ENCODE measurements at regions not wholly inside any gene's neighbourhood (a gene's known extent, or its start where the extent isn't known, plus 50 kb on each side); places are given as distances from the start of the nearest gene placed in this dataset.

DNA sequence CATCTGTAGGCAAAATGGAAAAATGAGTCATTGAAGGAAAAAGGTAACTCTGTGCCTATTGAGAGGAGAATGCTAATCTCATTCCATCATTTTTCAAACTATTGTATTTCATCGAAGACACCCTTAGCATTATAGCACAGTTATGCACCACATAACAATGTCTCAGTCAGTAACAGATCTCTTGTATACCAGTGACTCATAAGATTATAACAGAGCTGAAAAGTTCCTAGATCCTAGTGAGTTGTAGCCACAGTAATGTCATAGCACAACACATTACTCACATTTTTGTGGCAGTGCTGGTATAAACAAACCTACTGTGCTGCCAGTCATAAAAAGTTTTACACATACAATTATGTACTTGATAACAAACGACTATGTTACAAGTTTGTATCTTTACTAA is 1077.6 kb downstream of the DIAPH3 start:
- TF ChIP-seq, protein P1, sequence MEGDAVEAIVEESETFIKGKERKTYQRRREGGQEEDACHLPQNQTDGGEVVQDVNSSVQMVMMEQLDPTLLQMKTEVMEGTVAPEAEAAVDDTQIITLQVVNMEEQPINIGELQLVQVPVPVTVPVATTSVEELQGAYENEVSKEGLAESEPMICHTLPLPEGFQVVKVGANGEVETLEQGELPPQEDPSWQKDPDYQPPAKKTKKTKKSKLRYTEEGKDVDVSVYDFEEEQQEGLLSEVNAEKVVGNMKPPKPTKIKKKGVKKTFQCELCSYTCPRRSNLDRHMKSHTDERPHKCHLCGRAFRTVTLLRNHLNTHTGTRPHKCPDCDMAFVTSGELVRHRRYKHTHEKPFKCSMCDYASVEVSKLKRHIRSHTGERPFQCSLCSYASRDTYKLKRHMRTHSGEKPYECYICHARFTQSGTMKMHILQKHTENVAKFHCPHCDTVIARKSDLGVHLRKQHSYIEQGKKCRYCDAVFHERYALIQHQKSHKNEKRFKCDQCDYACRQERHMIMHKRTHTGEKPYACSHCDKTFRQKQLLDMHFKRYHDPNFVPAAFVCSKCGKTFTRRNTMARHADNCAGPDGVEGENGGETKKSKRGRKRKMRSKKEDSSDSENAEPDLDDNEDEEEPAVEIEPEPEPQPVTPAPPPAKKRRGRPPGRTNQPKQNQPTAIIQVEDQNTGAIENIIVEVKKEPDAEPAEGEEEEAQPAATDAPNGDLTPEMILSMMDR (IDR thresholded peaks at IDR 0.05; ENCODE audit: insufficient read depth, low read length, poor library complexity, severe bottlenecking) = no peak
- no peaks in the 10 kb centered on the region for H3K27me3 ChIP-seq (replicated peaks; ENCODE audit: control insufficient read depth, insufficient read depth, low read length)
- DNase-seq (ENCODE audit: extremely low read depth, insufficient read length) = no peak
- H3K36me3 ChIP-seq (ENCODE audit: control insufficient read depth, insufficient read depth, low read length) = no peaks in the 10 kb centered on the region
- no peak overlapping the region for H3K4me3 ChIP-seq (replicated peaks; ENCODE audit: low read depth, low read length)

DNA sequence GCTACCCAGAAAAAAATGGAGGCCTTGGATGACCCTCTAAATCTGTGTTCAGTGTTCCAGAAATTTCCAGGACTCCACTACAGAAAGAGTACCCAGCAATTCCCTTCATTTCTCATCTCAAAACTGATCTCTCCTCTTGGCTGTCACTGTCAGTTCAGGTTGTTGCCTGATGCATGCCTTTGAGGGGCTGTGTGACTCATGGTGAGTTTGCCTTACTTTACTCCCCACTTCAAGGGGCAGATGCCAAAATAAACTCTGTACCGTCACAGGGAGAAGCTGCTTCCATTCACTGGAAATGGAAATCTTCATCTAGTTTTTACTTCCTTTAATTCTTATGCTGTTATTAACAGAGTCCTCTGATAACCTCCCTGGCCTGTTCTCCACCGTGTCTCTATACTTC is 1075.0 kb downstream of the DIAPH3 start:
- TF ChIP-seq, protein P1 (IDR thresholded peaks at IDR 0.05; ENCODE audit: insufficient read depth, low read length, poor library complexity, severe bottlenecking) = no peak
- Histone ChIP-seq H3K4me3 (replicated peaks; ENCODE audit: low read depth, low read length) (no peak overlapping the region), H3K27me3 (replicated peaks; ENCODE audit: control insufficient read depth, insufficient read depth, low read length) (no peaks in the 10 kb centered on the region), H3K36me3 (ENCODE audit: control insufficient read depth, insufficient read depth, low read length) (no peaks in the 10 kb centered on the region)
- no peak for DNase-seq (ENCODE audit: extremely low read depth, insufficient read length)

DNA sequence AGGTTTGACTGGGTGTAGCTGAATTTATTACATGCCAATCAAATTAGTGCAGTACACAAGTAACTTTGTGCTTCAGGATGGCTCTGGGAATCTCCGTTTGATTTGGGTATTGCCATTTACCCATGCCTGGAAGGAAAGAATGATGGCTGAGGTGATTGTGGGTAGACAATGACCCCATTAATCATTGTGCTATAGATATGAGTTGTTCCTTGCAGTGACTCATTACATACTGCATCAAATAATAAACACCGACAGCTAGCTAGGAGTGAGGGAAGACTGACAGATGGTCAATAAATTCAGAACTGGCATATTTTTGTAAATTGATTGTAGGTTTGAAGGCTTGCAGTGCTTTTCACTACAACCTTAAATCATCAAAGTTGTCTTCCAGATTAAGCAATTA is 1069.5 kb downstream of the DIAPH3 start:
- H3K27me3 ChIP-seq (replicated peaks; ENCODE audit: control insufficient read depth, insufficient read depth, low read length) = no peaks in the 10 kb centered on the region
- TF ChIP-seq, protein P1 (IDR thresholded peaks at IDR 0.05; ENCODE audit: insufficient read depth, low read length, poor library complexity, severe bottlenecking) = no peak
- DNase-seq (ENCODE audit: extremely low read depth, insufficient read length) = no peak
- H3K4me3 ChIP-seq (replicated peaks; ENCODE audit: low read depth, low read length) = no peak overlapping the region
- no peaks in the 10 kb centered on the region for H3K36me3 ChIP-seq (ENCODE audit: control insufficient read depth, insufficient read depth, low read length)

DNA sequence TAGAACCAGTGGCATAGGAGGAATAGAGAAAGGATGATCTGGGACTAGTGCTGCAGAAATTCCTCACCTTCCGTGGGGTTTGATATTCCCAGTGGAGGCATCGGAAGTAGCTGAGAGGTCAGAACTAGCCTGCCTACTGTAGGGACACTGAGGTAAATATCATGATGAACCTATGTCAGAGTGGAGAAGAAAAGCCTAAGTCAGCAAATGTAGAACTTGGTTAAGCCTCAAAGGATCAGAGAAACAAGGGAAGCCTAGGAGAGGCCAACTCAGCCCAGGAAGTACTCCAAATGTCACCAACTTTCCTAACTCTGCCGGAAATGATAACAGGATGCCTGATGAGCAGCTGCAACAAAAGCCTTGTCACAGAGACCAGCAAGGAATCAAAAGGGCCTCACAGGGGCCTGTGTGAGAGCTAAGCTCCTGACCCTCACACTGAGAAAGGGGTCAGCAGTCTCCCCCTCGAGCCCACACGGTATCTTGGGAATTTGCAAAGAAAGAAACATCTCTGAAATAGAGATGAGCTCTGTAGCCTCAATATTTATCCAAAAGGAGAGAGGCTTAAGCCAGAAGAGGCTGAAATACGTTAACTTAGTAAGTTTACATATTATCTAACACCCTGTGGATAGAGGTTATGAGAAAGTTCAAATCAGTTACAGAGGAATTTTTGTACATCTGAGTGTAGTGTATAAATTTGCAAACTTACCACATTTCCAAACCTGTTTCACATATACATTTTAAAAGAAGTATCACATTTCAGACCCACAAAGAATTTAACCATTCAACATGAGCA is 1064.3 kb downstream of the DIAPH3 start:
- no peak for DNase-seq (ENCODE audit: extremely low read depth, insufficient read length)
- H3K36me3 ChIP-seq (ENCODE audit: control insufficient read depth, insufficient read depth, low read length) = no peaks in the 10 kb centered on the region
- H3K4me3 ChIP-seq (replicated peaks; ENCODE audit: low read depth, low read length) = no peak overlapping the region
- TF ChIP-seq, protein P1 (IDR thresholded peaks at IDR 0.05; ENCODE audit: insufficient read depth, low read length, poor library complexity, severe bottlenecking) = no peak
- H3K27me3 ChIP-seq (replicated peaks; ENCODE audit: control insufficient read depth, insufficient read depth, low read length) = no peaks in the 10 kb centered on the region

DNA sequence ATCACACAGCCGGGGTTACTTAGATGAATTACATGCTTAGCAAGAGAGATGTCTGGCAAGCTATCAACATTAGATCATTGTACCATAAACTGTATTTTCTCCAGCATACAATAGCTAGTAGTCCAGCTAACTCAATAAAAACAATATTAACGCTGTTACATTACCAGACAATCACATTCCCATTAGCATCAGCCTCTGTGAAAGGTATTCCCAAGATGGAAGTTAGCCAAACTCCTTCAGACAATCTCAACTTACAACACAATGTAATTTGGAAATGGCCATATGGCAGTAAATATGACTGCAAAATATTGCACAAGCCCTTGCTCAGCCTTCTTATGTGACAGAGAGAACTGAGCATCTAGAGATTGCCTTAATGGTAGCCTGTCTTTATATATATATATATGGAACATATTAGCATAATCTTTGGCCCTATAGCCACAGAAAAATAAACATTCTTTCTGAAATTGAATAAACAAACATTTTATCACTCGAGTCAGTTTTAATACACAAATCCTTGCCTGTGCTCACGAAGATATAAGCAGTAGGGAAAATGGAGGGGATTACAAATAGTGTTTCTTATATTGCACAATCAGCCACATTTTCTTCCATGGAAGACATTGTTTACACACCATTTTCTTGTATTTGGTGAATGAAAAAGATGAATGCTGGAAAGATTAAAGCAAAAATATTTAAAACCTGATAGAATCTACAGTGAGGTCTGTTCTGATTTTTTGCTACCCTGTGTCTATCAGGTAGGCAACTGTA is 1060.5 kb downstream of the DIAPH3 start:
- H3K36me3 ChIP-seq (ENCODE audit: control insufficient read depth, insufficient read depth, low read length) = no peaks in the 10 kb centered on the region
- no peak for DNase-seq (ENCODE audit: extremely low read depth, insufficient read length)

More for the DNA sequence above, 1060.5 kb downstream of the DIAPH3 start:
- no peak overlapping the region for H3K4me3 ChIP-seq (replicated peaks; ENCODE audit: low read depth, low read length)
- H3K27me3 ChIP-seq (replicated peaks; ENCODE audit: control insufficient read depth, insufficient read depth, low read length) = no peaks in the 10 kb centered on the region
- TF ChIP-seq, protein P1 (IDR thresholded peaks at IDR 0.05; ENCODE audit: insufficient read depth, low read length, poor library complexity, severe bottlenecking) = no peak

All from GM06990 (cell line).